ENCODE measurements at regions not wholly inside any gene's neighbourhood (a gene's known extent, or its start where the extent isn't known, plus 50 kb on each side); places are given as distances from the start of the nearest gene placed in this dataset.

DNA sequence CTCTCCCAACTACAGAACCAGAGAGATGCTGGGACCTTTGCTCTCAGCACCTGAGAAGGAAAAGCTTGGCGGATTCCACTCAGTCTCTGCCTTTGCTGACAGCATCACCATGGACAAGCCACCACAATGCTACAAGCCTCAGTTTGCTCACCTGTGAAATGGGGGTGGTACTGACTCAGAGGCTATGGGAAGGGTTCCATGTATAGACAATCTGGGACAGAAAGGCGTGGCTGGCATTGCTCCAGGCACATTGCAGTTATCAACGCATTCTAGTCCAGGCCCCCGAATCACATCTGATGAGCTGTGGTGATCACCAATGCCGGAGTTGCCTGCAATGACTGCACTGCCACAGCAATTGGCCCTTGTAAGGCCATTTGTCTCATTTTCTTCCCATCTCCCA lies 72.6 kb downstream of the ISX start:
- TF ChIP-seq, protein P1, sequence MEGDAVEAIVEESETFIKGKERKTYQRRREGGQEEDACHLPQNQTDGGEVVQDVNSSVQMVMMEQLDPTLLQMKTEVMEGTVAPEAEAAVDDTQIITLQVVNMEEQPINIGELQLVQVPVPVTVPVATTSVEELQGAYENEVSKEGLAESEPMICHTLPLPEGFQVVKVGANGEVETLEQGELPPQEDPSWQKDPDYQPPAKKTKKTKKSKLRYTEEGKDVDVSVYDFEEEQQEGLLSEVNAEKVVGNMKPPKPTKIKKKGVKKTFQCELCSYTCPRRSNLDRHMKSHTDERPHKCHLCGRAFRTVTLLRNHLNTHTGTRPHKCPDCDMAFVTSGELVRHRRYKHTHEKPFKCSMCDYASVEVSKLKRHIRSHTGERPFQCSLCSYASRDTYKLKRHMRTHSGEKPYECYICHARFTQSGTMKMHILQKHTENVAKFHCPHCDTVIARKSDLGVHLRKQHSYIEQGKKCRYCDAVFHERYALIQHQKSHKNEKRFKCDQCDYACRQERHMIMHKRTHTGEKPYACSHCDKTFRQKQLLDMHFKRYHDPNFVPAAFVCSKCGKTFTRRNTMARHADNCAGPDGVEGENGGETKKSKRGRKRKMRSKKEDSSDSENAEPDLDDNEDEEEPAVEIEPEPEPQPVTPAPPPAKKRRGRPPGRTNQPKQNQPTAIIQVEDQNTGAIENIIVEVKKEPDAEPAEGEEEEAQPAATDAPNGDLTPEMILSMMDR (IDR thresholded peaks at IDR 0.05) = no peak
- TF ChIP-seq EP300 (IDR thresholded peaks at IDR 0.05) (no peak), POLR2A (IDR thresholded peaks at IDR 0.05) (no peak)
